DMS153 (cell line): ENCODE measurements at regions not wholly inside any gene's neighbourhood (a gene's known extent, or its start where the extent isn't known, plus 50 kb on each side); places are given as distances from the start of the nearest gene placed in this dataset.

Source experiments
- DNase-seq: peaks from one replicate; lab custom pipeline; 2025; lab: John Stamatoyannopoulos, UW

GRCh38 chr21:25329227-25329825, 278.0 kb downstream of the MRPL39 start:
- no peak for DNase-seq

- DNase-seq, result no peak
Measured at GRCh38 chr21:25328736-25329135, 278.5 kb downstream of the MRPL39 start.

GRCh38 chr21:25326181-25326580, 281.1 kb downstream of the MRPL39 start:
- DNase-seq, result no peak

GRCh38 chr21:25324666-25325065, 282.6 kb downstream of the MRPL39 start:
- DNase-seq, result no peak

GRCh38 chr21:25323356-25323949, 283.8 kb downstream of the MRPL39 start:
- no peak for DNase-seq

- no peak for DNase-seq
Measured at GRCh38 chr21:25314247-25314646, 293.0 kb downstream of the MRPL39 start.

- DNase-seq, result no peak
Measured at GRCh38 chr21:25313829-25314228, 293.5 kb downstream of the MRPL39 start.

GRCh38 chr21:25307489-25307888, 299.8 kb downstream of the MRPL39 start:
- no peak for DNase-seq

- DNase-seq, result no peak
Measured at GRCh38 chr21:25304611-25305010, 302.7 kb downstream of the MRPL39 start.

- no peak for DNase-seq
Measured at GRCh38 chr21:25300632-25301031, 306.6 kb downstream of the MRPL39 start.

- no peak for DNase-seq
Measured at GRCh38 chr21:25298512-25299491, 308.5 kb downstream of the MRPL39 start.

- DNase-seq, result no peak
Measured at GRCh38 chr21:25297117-25297516, 310.2 kb downstream of the MRPL39 start.

- no peak for DNase-seq
Measured at GRCh38 chr21:25296252-25296651, 311.0 kb downstream of the MRPL39 start.

GRCh38 chr21:25292396-25292795, 314.9 kb downstream of the MRPL39 start:
- no peak for DNase-seq

- DNase-seq, result no peak
Measured at GRCh38 chr21:25283720-25284119, 323.6 kb downstream of the MRPL39 start.

GRCh38 chr21:25281134-25281533, 326.1 kb downstream of the MRPL39 start:
- DNase-seq, result no peak

GRCh38 chr21:25280061-25280460, 327.2 kb downstream of the MRPL39 start:
- DNase-seq, result no peak

- no peak for DNase-seq
Measured at GRCh38 chr21:25273959-25274358, 333.3 kb downstream of the MRPL39 start.

GRCh38 chr21:25254491-25255174, 352.6 kb downstream of the MRPL39 start:
- no peak for DNase-seq

GRCh38 chr21:25246546-25246945, 360.7 kb downstream of the MRPL39 start:
- no peak for DNase-seq

- DNase-seq, result no peak
Measured at GRCh38 chr21:25244735-25245134, 362.5 kb downstream of the MRPL39 start.

- no peak for DNase-seq
Measured at GRCh38 chr21:25243808-25244207, 363.5 kb downstream of the MRPL39 start.
